B cell (primary cell): ENCODE measurements at regions not wholly inside any gene's neighbourhood (a gene's known extent, or its start where the extent isn't known, plus 50 kb on each side); places are given as distances from the start of the nearest gene placed in this dataset.

Source experiments
- ATAC-seq: fragments of 200-7000 bp; cut with Tn5 transposase; one replicate; pipeline ENCODE4 v1.10.0; 2021; ENCODE audit warnings: low read depth, mild to moderate bottlenecking, moderate number of reproducible peaks, moderate library complexity
- CTCF ChIA-PET: fragments of 350-600 bp; sonication (Branson Sonifier 250); formaldehyde crosslinking; loops from one replicate; lab custom pipeline; 2021; ENCODE audit warnings: antibody characterized with exemption, inconsistent platforms; lab: Charles Lee
- POLR2A ChIA-PET: fragments of 350-600 bp; sonication (Branson Sonifier 250); formaldehyde crosslinking; loops from one replicate; lab custom pipeline; 2021; ENCODE audit warnings: antibody characterized with exemption; lab: Charles Lee
- DNase-seq: peaks from one replicate; pipeline ENCODE4 v3.0.0; 2013
- H2AFZ ChIP-seq: 2 replicates; pipeline ENCODE4 v1.6.1; 2012; ENCODE audit warnings: mild to moderate bottlenecking, low read depth, low read length; ENCODE audit not compliant: insufficient read depth, poor library complexity, severe bottlenecking
- H3K27ac ChIP-seq, 2 donors: 1 replicate in 1 of 2; 2 replicates in 1 of 2; pipeline ENCODE4 v1.5.1; 2012 to 2013; ENCODE audit warnings: low read length in 2 of 2, mild to moderate bottlenecking in 2 of 2, moderate library complexity in 1 of 2
- H3K27me3 ChIP-seq, 4 experiments: fragments of 200-600 bp in 1 of 4; sonication (generic) in 1 of 4; replicated peaks in 1 of 4; 1 replicate in 2 of 4; 2 replicates in 2 of 4; pipeline versions ENCODE4 v1.6.1 to v1.7.0; 2013 to 2016; ENCODE audit warnings: low read length in 3 of 4, mild to moderate bottlenecking in 2 of 4, mixed read lengths in 1 of 4, moderate library complexity in 1 of 4; ENCODE audit not compliant: insufficient read depth in 4 of 4, control insufficient read depth in 3 of 4; ENCODE audit errors: control extremely low read depth in 1 of 4
- H3K36me3 ChIP-seq, 2 experiments: replicated peaks in 1 of 2; 1 replicate in 1 of 2; 2 replicates in 1 of 2; pipeline versions ENCODE4 v1.6.1 to v1.7.1; 2013; ENCODE audit warnings: low read length in 1 of 2; ENCODE audit not compliant: insufficient read depth in 2 of 2, control insufficient read depth in 1 of 2; ENCODE audit errors: control extremely low read depth in 1 of 2, extremely low read depth in 1 of 2
- H3K4me1 ChIP-seq, 2 donors: fragments of 200-600 bp in 1 of 2; sonication (generic) in 1 of 2; 1 replicate in 1 of 2; 2 replicates in 1 of 2; pipeline versions ENCODE4 v1.5.1 to v1.6.1; 2013 to 2017; ENCODE audit warnings: low read length in 2 of 2; ENCODE audit not compliant: control insufficient read depth in 2 of 2, insufficient read depth in 2 of 2
- H3K4me2 ChIP-seq: replicated peaks from 2 replicates; pipeline ENCODE3; 2012; ENCODE audit warnings: mild to moderate bottlenecking, low read depth, low read length; ENCODE audit not compliant: poor library complexity, severe bottlenecking
- H3K4me3 ChIP-seq, 5 experiments: fragments of 200-600 bp in 1 of 5; sonication (generic) in 1 of 5; 1 replicate in 3 of 5; 2 replicates in 2 of 5; pipeline versions ENCODE4 v1.5.1 to v1.7.0; 2011 to 2016; ENCODE audit warnings: low read length in 4 of 5, mild to moderate bottlenecking in 4 of 5, low read depth in 2 of 5, control low read depth in 1 of 5, moderate library complexity in 1 of 5; ENCODE audit not compliant: insufficient read depth in 1 of 5; ENCODE audit errors: control extremely low read depth in 1 of 5, extremely low read depth in 1 of 5
- H3K79me2 ChIP-seq: fragments of 200-600 bp; sonication (generic); one replicate; pipeline ENCODE4 v1.6.0; 2016; ENCODE audit warnings: low read length; ENCODE audit not compliant: control insufficient read depth, insufficient read depth
- H3K9ac ChIP-seq: fragments of 200-600 bp; sonication (generic); 2 replicates; pipeline ENCODE4 v1.6.1; 2017; ENCODE audit warnings: mild to moderate bottlenecking, low read length, moderate library complexity
- H3K9me3 ChIP-seq, 3 donors: one replicate each; pipeline versions ENCODE4 v1.6.1 to v1.7.1; 2013; ENCODE audit warnings: low read length in 2 of 3; ENCODE audit not compliant: control insufficient read depth in 2 of 3, insufficient read depth in 1 of 3; ENCODE audit errors: control extremely low read depth in 1 of 3
- H4K20me1 ChIP-seq: 2 replicates; pipeline ENCODE4 v1.6.0; 2012; ENCODE audit warnings: mild to moderate bottlenecking, low read length; ENCODE audit not compliant: insufficient read depth, control insufficient read depth, poor library complexity, severe bottlenecking
- H3K27ac Mint-ChIP-seq: one replicate; pipeline ENCODE4 v1.8.0; 2021; ENCODE audit warnings: mixed read lengths
- H3K27me3 Mint-ChIP-seq: one replicate; pipeline ENCODE4 v1.8.0; 2021; ENCODE audit warnings: mixed read lengths
- H3K4me1 Mint-ChIP-seq: one replicate; pipeline ENCODE4 v1.8.0; 2021; ENCODE audit warnings: mixed read lengths
- H3K4me3 Mint-ChIP-seq: one replicate; pipeline ENCODE4 v1.8.0; 2021; ENCODE audit warnings: mixed read lengths
- H3K9me3 Mint-ChIP-seq: one replicate; pipeline ENCODE4 v1.8.0; 2022; ENCODE audit warnings: mixed read lengths; ENCODE audit not compliant: insufficient read depth
- CTCF ChIP-seq: fragments of 200-600 bp; IDR thresholded peaks from one replicate; pipeline ENCODE4 v1.8.0; 2022; ENCODE audit warnings: antibody characterized with exemption, mild to moderate bottlenecking
- EZH2 ChIP-seq: IDR thresholded peaks from 2 replicates; pipeline ENCODE4 v1.6.1; 2012; ENCODE audit warnings: borderline replicate concordance, low read depth, mild to moderate bottlenecking, moderate library complexity, low read length; ENCODE audit not compliant: insufficient read depth, poor library complexity, severe bottlenecking
- WGBS: methylation state at CpG from one replicate; pipeline ENCODE4 v1.1.5; 2013; ENCODE audit warnings: missing lambda C conversion rate; ENCODE audit not compliant: insufficient coverage; 5-methylcytosine and 5-hydroxymethylcytosine counted together
- intact Hi-C: fragments of 100-400 bp; cut with micrococcal nuclease; formaldehyde crosslinking; loops from one replicate; pipeline ENCODE4 v1.10.0; 2022

- H3K27ac ChIP-seq, result no peak overlapping the region
- Mint-ChIP-seq H3K4me1 (no peaks in the 10 kb centered on the region), H3K4me3 (no peak overlapping the region), H3K27me3 (no peaks in the 10 kb centered on the region), H3K27ac (no peak overlapping the region), H3K9me3 (no peaks in the 10 kb centered on the region)
- ChIA-PET POLR2A (no interaction called here), CTCF (no interaction called here)
- H3K4me1 ChIP-seq, result no peaks in the 10 kb centered on the region
- no peaks in the 10 kb centered on the region for H4K20me1 ChIP-seq
- DNase-seq (no peak), ATAC-seq (no peak)
- no peak overlapping the region for H3K4me2 ChIP-seq
- H3K9me3 ChIP-seq, result peaks cover 0 to 3% (median 1%) of the 10 kb centered on the region in 3 donors
- no peaks in the 10 kb centered on the region for H3K27me3 ChIP-seq
- WGBS, result 100% methylated on average over 1 of the region's 4 CpGs
- no peak overlapping the region for H2AFZ ChIP-seq
- intact Hi-C loops, result no loop called here
- no peak for TF ChIP-seq EZH2
- no peak for TF ChIP-seq CTCF
- H3K4me3 ChIP-seq, result no peak overlapping the region
- no peaks in the 10 kb centered on the region for H3K36me3 ChIP-seq
- no peak overlapping the region for H3K9ac ChIP-seq
- no peaks in the 10 kb centered on the region for H3K79me2 ChIP-seq
Measured at GRCh38 chr4:132281733-132282132, 867.4 kb upstream of the PCDH10 start.

- peaks cover 0 to 3% (median 3%) of the 10 kb centered on the region in 3 donors for H3K9me3 ChIP-seq
- H3K4me1 Mint-ChIP-seq, result no peaks in the 10 kb centered on the region
- no peak overlapping the region for H3K4me3 ChIP-seq
- no peak for TF ChIP-seq CTCF
- no peak for TF ChIP-seq EZH2
- no peak overlapping the region for H3K9ac ChIP-seq
- no peaks in the 10 kb centered on the region for H3K79me2 ChIP-seq
- intact Hi-C loops, result no loop called here
- no peak overlapping the region for H3K4me3 Mint-ChIP-seq
- H2AFZ ChIP-seq, result no peak overlapping the region
- no peaks in the 10 kb centered on the region for H3K4me1 ChIP-seq
- no peak overlapping the region for H3K27ac Mint-ChIP-seq
- H3K36me3 ChIP-seq, result no peaks in the 10 kb centered on the region
- no CpG with 5 or more reads among the region's 1 CpG for WGBS
- no peak overlapping the region for H3K4me2 ChIP-seq
- H3K27me3 Mint-ChIP-seq, result no peaks in the 10 kb centered on the region
- no peak for DNase-seq
- no peak for ATAC-seq
- CTCF ChIA-PET, result no interaction called here
- H4K20me1 ChIP-seq, result no peaks in the 10 kb centered on the region
- no peak overlapping the region for H3K27ac ChIP-seq
- H3K9me3 Mint-ChIP-seq, result no peaks in the 10 kb centered on the region
- no peaks in the 10 kb centered on the region for H3K27me3 ChIP-seq
- POLR2A ChIA-PET, result no interaction called here
Measured at GRCh38 chr4:132284910-132285426, 864.1 kb upstream of the PCDH10 start.
